Central memory CD8-positive, alpha-beta T cell (primary cell): ENCODE measurements at regions not wholly inside any gene's neighbourhood (a gene's known extent, or its start where the extent isn't known, plus 50 kb on each side); places are given as distances from the start of the nearest gene placed in this dataset.
"Not testable (repeated sequence)": the region's sequence is repeated elsewhere in the genome, so short reads cannot be mapped to it uniquely, and the experiment has no call there.

ENCODE experiments used
- ATAC-seq: fragments of 150-1000 bp; cut with Tn5 transposase; replicated peaks from 2 replicates; pipeline ENCODE4 v1.10.0; 2022; ENCODE audit warnings: mild to moderate bottlenecking, moderate FRiP score, moderate number of reproducible peaks; ENCODE audit not compliant: poor library complexity, severe bottlenecking; ENCODE audit errors: extremely low read depth
- DNase-seq, 2 donors: peaks; one replicate each; pipeline ENCODE4 v3.0.0; 2021; ENCODE audit warnings: low spot score in 2 of 2
- H3K27ac Mint-ChIP-seq: one replicate; pipeline ENCODE4 v1.8.0; 2022; ENCODE audit warnings: low read depth, mild to moderate bottlenecking, moderate library complexity, mixed read lengths
- H3K27me3 Mint-ChIP-seq: one replicate; pipeline ENCODE4 v1.8.0; 2022; ENCODE audit warnings: mixed read lengths
- H3K36me3 Mint-ChIP-seq: one replicate; pipeline ENCODE4 v1.8.0; 2022; ENCODE audit warnings: mild to moderate bottlenecking, moderate library complexity, mixed read lengths; ENCODE audit not compliant: insufficient read depth
- H3K4me1 Mint-ChIP-seq: one replicate; pipeline ENCODE4 v1.8.0; 2022; ENCODE audit warnings: mixed read lengths
- H3K4me3 Mint-ChIP-seq: one replicate; pipeline ENCODE4 v1.8.0; 2022; ENCODE audit warnings: mild to moderate bottlenecking, moderate library complexity, mixed read lengths
- H3K9me3 Mint-ChIP-seq: one replicate; pipeline ENCODE4 v1.8.0; 2022; ENCODE audit warnings: mixed read lengths

GRCh38 chr17:21815352-21816063 lies 123.2 kb downstream of the KCNJ18 start:
- H3K27ac Mint-ChIP-seq: no peak overlapping the region
- peaks cover 7% of the 10 kb centered on the region for H3K9me3 Mint-ChIP-seq
- no peaks in the 10 kb centered on the region for H3K27me3 Mint-ChIP-seq
- H3K4me3 Mint-ChIP-seq: no peak overlapping the region
- DNase-seq (no peak), ATAC-seq (no peak)
- H3K36me3 Mint-ChIP-seq: no peaks in the 10 kb centered on the region
- H3K4me1 Mint-ChIP-seq: no peaks in the 10 kb centered on the region

GRCh38 chr17:21816592-21817567 lies 124.6 kb downstream of the KCNJ18 start:
- no peaks in the 10 kb centered on the region for H3K4me1 Mint-ChIP-seq
- H3K27ac Mint-ChIP-seq: no peak overlapping the region
- no peaks in the 10 kb centered on the region for H3K36me3 Mint-ChIP-seq
- DNase-seq (no peak), ATAC-seq (no peak)
- H3K9me3 Mint-ChIP-seq: peaks cover 7% of the 10 kb centered on the region
- H3K27me3 Mint-ChIP-seq: no peaks in the 10 kb centered on the region
- H3K4me3 Mint-ChIP-seq: no peak overlapping the region

- no peak overlapping the region for H3K27ac Mint-ChIP-seq
- H3K27me3 Mint-ChIP-seq: no peaks in the 10 kb centered on the region
- H3K4me3 Mint-ChIP-seq: no peak overlapping the region
- ATAC-seq: no peak
- no peaks in the 10 kb centered on the region for H3K36me3 Mint-ChIP-seq
- H3K9me3 Mint-ChIP-seq: peaks cover 7% of the 10 kb centered on the region
- no peaks in the 10 kb centered on the region for H3K4me1 Mint-ChIP-seq
- no peak for DNase-seq
Observed at GRCh38 chr17:21817791-21818364, 125.6 kb downstream of the KCNJ18 start.

GRCh38 chr17:21823090-21823489 lies 130.8 kb downstream of the KCNJ18 start:
- DNase-seq (no peak), ATAC-seq (no peak)
- Mint-ChIP-seq H3K9me3 (no peaks in the 10 kb centered on the region), H3K27ac (no peak overlapping the region), H3K4me3 (no peak overlapping the region), H3K4me1 (no peaks in the 10 kb centered on the region), H3K36me3 (no peaks in the 10 kb centered on the region), H3K27me3 (no peaks in the 10 kb centered on the region)

GRCh38 chr17:21823643-21824042 lies 131.3 kb downstream of the KCNJ18 start:
- Mint-ChIP-seq H3K36me3 (no peaks in the 10 kb centered on the region), H3K4me1 (no peaks in the 10 kb centered on the region), H3K4me3 (no peak overlapping the region), H3K27ac (no peak overlapping the region), H3K27me3 (no peaks in the 10 kb centered on the region), H3K9me3 (no peaks in the 10 kb centered on the region)
- ATAC-seq: no peak
- no peak for DNase-seq

GRCh38 chr17:21841839-21842238 lies 149.5 kb downstream of the KCNJ18 start:
- DNase-seq (no peak), ATAC-seq (no peak)
- Mint-ChIP-seq H3K27ac (no peak overlapping the region), H3K9me3 (peaks cover 16% of the 10 kb centered on the region), H3K36me3 (peaks cover 5% of the 10 kb centered on the region), H3K4me1 (no peaks in the 10 kb centered on the region), H3K4me3 (no peak overlapping the region), H3K27me3 (no peaks in the 10 kb centered on the region)

- no peak for ATAC-seq
- Mint-ChIP-seq H3K9me3 (peaks cover 16% of the 10 kb centered on the region), H3K36me3 (peaks cover 5% of the 10 kb centered on the region)
Observed at GRCh38 chr17:21842332-21843317, 150.3 kb downstream of the KCNJ18 start.

GRCh38 chr17:21843318-21843865 lies 151.1 kb downstream of the KCNJ18 start:
- no peak for ATAC-seq

More at GRCh38 chr17:21842332-21843317, 150.3 kb downstream of the KCNJ18 start:
- Mint-ChIP-seq H3K27me3 (no peaks in the 10 kb centered on the region), H3K27ac (no peak overlapping the region), H3K4me1 (no peaks in the 10 kb centered on the region), H3K4me3 (no peak overlapping the region)
- DNase-seq: no peak

GRCh38 chr17:21843951-21844590 lies 151.7 kb downstream of the KCNJ18 start:
- ATAC-seq: no peak
- peaks cover 3% of the 10 kb centered on the region for H3K36me3 Mint-ChIP-seq

More at GRCh38 chr17:21843318-21843865, 151.1 kb downstream of the KCNJ18 start:
- no peaks in the 10 kb centered on the region for H3K27me3 Mint-ChIP-seq
- no peak overlapping the region for H3K4me3 Mint-ChIP-seq
- H3K4me1 Mint-ChIP-seq: no peaks in the 10 kb centered on the region
- no peak overlapping the region for H3K27ac Mint-ChIP-seq
- peaks cover 5% of the 10 kb centered on the region for H3K36me3 Mint-ChIP-seq
- DNase-seq: no peak
- peaks cover 12% of the 10 kb centered on the region for H3K9me3 Mint-ChIP-seq

GRCh38 chr17:21848510-21848909 lies 156.2 kb downstream of the KCNJ18 start:
- H3K27ac Mint-ChIP-seq, H3K4me1 Mint-ChIP-seq, ATAC-seq, H3K4me3 Mint-ChIP-seq, H3K36me3 Mint-ChIP-seq, H3K27me3 Mint-ChIP-seq, DNase-seq: not testable (repeated sequence)
- H3K9me3 Mint-ChIP-seq: peaks cover 11% of the 10 kb centered on the region

More at GRCh38 chr17:21843951-21844590, 151.7 kb downstream of the KCNJ18 start:
- no peak for DNase-seq
- no peak overlapping the region for H3K4me3 Mint-ChIP-seq
- H3K27me3 Mint-ChIP-seq: no peaks in the 10 kb centered on the region
- H3K9me3 Mint-ChIP-seq: peaks cover 6% of the 10 kb centered on the region
- H3K4me1 Mint-ChIP-seq: no peaks in the 10 kb centered on the region
- H3K27ac Mint-ChIP-seq: no peak overlapping the region

GRCh38 chr17:21849030-21849429 lies 156.7 kb downstream of the KCNJ18 start:
- not testable (repeated sequence) for H3K4me1 Mint-ChIP-seq, DNase-seq, H3K27me3 Mint-ChIP-seq, H3K36me3 Mint-ChIP-seq, ATAC-seq, H3K4me3 Mint-ChIP-seq, H3K27ac Mint-ChIP-seq
- H3K9me3 Mint-ChIP-seq: peaks cover 11% of the 10 kb centered on the region
